H1 (cell line): ENCODE measurements at regions not wholly inside any gene's neighbourhood (a gene's known extent, or its start where the extent isn't known, plus 50 kb on each side); places are given as distances from the start of the nearest gene placed in this dataset.

Experiments used
- CTCF ChIA-PET: fragments of 300-600 bp; sonication (Branson Sonifier 250); formaldehyde crosslinking; loops from one replicate; lab custom pipeline; 2021; ENCODE audit not compliant: partially characterized antibody; lab: Charles Lee
- POLR2A ChIA-PET: fragments of 300-600 bp; sonication (Branson Sonifier 250); formaldehyde crosslinking; loops from one replicate; lab custom pipeline; 2021; ENCODE audit warnings: inconsistent platforms; ENCODE audit not compliant: partially characterized antibody; lab: Charles Lee
- DNase-seq, 2 experiments: peaks; one replicate each; pipeline versions ENCODE4 v3.0.0 to v3.0.0-alpha.2; 2010 to 2022; ENCODE audit warnings: low spot score in 2 of 2, low read depth in 1 of 2, mixed read lengths in 1 of 2
- FAIRE-seq: peaks from 2 replicates; lab custom pipeline; 2011; peaks lifted over from hg19 to GRCh38; lab: Jason Lieb, UNC
- H2AFZ ChIP-seq: 2 replicates; pipeline ENCODE4 v1.8.1; 2012; ENCODE audit warnings: low read length, inconsistent platforms
- H2AK5ac ChIP-seq: 2 replicates; pipeline ENCODE4 v1.6.1; 2013; ENCODE audit warnings: low read depth, low read length
- H2BK120ac ChIP-seq: replicated peaks from 2 replicates; pipeline ENCODE3; 2013; ENCODE audit warnings: low read depth, low read length, inconsistent platforms
- H2BK12ac ChIP-seq: 2 replicates; pipeline ENCODE4 v1.6.1; 2013; ENCODE audit warnings: low read depth, low read length
- H2BK15ac ChIP-seq: 2 replicates; pipeline ENCODE4 v1.6.1; 2013; ENCODE audit warnings: low read length
- H2BK20ac ChIP-seq: 2 replicates; pipeline ENCODE4 v1.6.1; 2013; ENCODE audit warnings: low read length
- H2BK5ac ChIP-seq: 2 replicates; pipeline ENCODE4 v1.6.1; 2013; ENCODE audit warnings: low read depth, low read length
- H3K14ac ChIP-seq: 2 replicates; pipeline ENCODE4 v1.6.1; 2013; ENCODE audit warnings: inconsistent platforms; ENCODE audit not compliant: insufficient read length
- H3K18ac ChIP-seq: 2 replicates; pipeline ENCODE4 v1.6.1; 2013; ENCODE audit warnings: low read length; ENCODE audit errors: extremely low read depth
- H3K23ac ChIP-seq: 2 replicates; pipeline ENCODE4 v1.6.1; 2013; ENCODE audit warnings: inconsistent platforms; ENCODE audit not compliant: insufficient read length
- H3K23me2 ChIP-seq: 2 replicates; pipeline ENCODE4 v1.6.1; 2013; ENCODE audit warnings: low read depth, low read length
- H3K27ac ChIP-seq: 2 replicates; pipeline ENCODE4 v1.6.1; 2011; ENCODE audit warnings: low read depth, low read length, inconsistent platforms
- H3K27me3 ChIP-seq, 4 experiments: replicated peaks in 1 of 4; 1 replicate in 1 of 4; 2 replicates in 3 of 4; pipeline versions ENCODE4 v1.6.1 to v1.8.1; 2011 to 2013; ENCODE audit warnings: low read length in 3 of 4, mild to moderate bottlenecking in 3 of 4, inconsistent platforms in 2 of 4, mixed read lengths in 2 of 4, moderate library complexity in 1 of 4; ENCODE audit not compliant: control insufficient read depth in 3 of 4, insufficient read depth in 3 of 4; ENCODE audit errors: extremely low read depth in 1 of 4
- H3K36me3 ChIP-seq, 4 experiments: 2 replicates each; pipeline versions ENCODE4 v1.6.1 to v1.8.1; 2011 to 2013; ENCODE audit warnings: mild to moderate bottlenecking in 4 of 4, low read length in 3 of 4, moderate library complexity in 2 of 4, control low read depth in 1 of 4, inconsistent platforms in 1 of 4; ENCODE audit not compliant: insufficient read depth in 4 of 4, control insufficient read depth in 2 of 4
- H3K4ac ChIP-seq: replicated peaks from 2 replicates; pipeline ENCODE3; 2013; ENCODE audit warnings: low read length, low read depth, mixed read lengths, inconsistent platforms; ENCODE audit not compliant: insufficient read length
- H3K4me1 ChIP-seq, 4 experiments: replicated peaks in 1 of 4; 1 replicate in 1 of 4; 2 replicates in 3 of 4; pipeline versions ENCODE4 v1.6.1 to v1.8.1; 2011 to 2013; ENCODE audit warnings: low read length in 3 of 4, inconsistent platforms in 2 of 4, mixed read lengths in 1 of 4; ENCODE audit not compliant: insufficient read depth in 4 of 4, control insufficient read depth in 3 of 4
- H3K4me2 ChIP-seq, 2 experiments: 2 replicates each; pipeline versions ENCODE4 v1.6.1 to v1.8.1; 2011 to 2013; ENCODE audit warnings: low read depth in 2 of 2, low read length in 2 of 2, control low read depth in 1 of 2, inconsistent platforms in 1 of 2, mild to moderate bottlenecking in 1 of 2; ENCODE audit not compliant: insufficient read depth in 1 of 2
- H3K4me3 ChIP-seq, 4 experiments: fragments of 200-600, 300-600 bp in 1 of 4; sonication (generic), shearing (Covaris generic), sonication (Bioruptor Twin) in 1 of 4; 2 replicates each; pipeline versions ENCODE4 v1.5.1 to v1.8.1; 2011 to 2016; ENCODE audit warnings: low read length in 4 of 4, low read depth in 3 of 4, control low read depth in 2 of 4, inconsistent platforms in 2 of 4, mild to moderate bottlenecking in 2 of 4, mixed read lengths in 1 of 4, moderate library complexity in 1 of 4; ENCODE audit not compliant: insufficient read depth in 2 of 4; ENCODE audit errors: extremely low read depth in 1 of 4
- H3K56ac ChIP-seq: replicated peaks from 2 replicates; pipeline ENCODE3; 2013; ENCODE audit warnings: low read depth, mild to moderate bottlenecking, mixed read lengths, low read length, inconsistent platforms; ENCODE audit not compliant: insufficient read length
- H3K79me1 ChIP-seq: 2 replicates; pipeline ENCODE4 v1.6.1; 2013; ENCODE audit warnings: low read depth, low read length, control low read depth
- H3K79me2 ChIP-seq, 2 experiments: 2 replicates each; pipeline versions ENCODE4 v1.6.1 to v1.8.1; 2012 to 2013; ENCODE audit warnings: low read length in 2 of 2, mild to moderate bottlenecking in 2 of 2, inconsistent platforms in 1 of 2; ENCODE audit not compliant: insufficient read depth in 2 of 2, control insufficient read depth in 1 of 2
- H3K9ac ChIP-seq, 4 experiments: replicated peaks in 1 of 4; 1 replicate in 1 of 4; 2 replicates in 3 of 4; pipeline versions ENCODE4 v1.6.1 to v1.8.1; 2011 to 2013; ENCODE audit warnings: low read depth in 3 of 4, low read length in 3 of 4, control low read depth in 2 of 4, mild to moderate bottlenecking in 2 of 4, moderate library complexity in 2 of 4, inconsistent platforms in 1 of 4; ENCODE audit errors: extremely low read depth in 1 of 4
- H3K9me3 ChIP-seq, 2 experiments: 2 replicates each; pipeline versions ENCODE4 v1.6.1 to v1.8.1; 2012 to 2013; ENCODE audit warnings: mild to moderate bottlenecking in 2 of 2, moderate library complexity in 2 of 2, control low read depth in 1 of 2, inconsistent platforms in 1 of 2, low read depth in 1 of 2, low read length in 1 of 2, mixed read lengths in 1 of 2; ENCODE audit not compliant: insufficient read depth in 2 of 2
- H4K20me1 ChIP-seq, 2 experiments: replicated peaks in 1 of 2; 2 replicates each; pipeline versions ENCODE3 to v1.8.1; 2011 to 2013; ENCODE audit warnings: inconsistent platforms in 2 of 2, low read length in 2 of 2, mild to moderate bottlenecking in 1 of 2; ENCODE audit not compliant: insufficient read depth in 2 of 2, control insufficient read depth in 1 of 2
- H4K5ac ChIP-seq: 2 replicates; pipeline ENCODE4 v1.6.1; 2013; ENCODE audit warnings: low read length, low read depth, mixed read lengths, inconsistent platforms; ENCODE audit not compliant: insufficient read length
- H4K8ac ChIP-seq: 2 replicates; pipeline ENCODE4 v1.8.0; 2013; ENCODE audit warnings: mild to moderate bottlenecking, moderate library complexity, low read length, inconsistent platforms; ENCODE audit not compliant: insufficient read depth; ENCODE audit errors: extremely low read depth
- H4K91ac ChIP-seq: replicated peaks from 2 replicates; pipeline ENCODE3; 2013; ENCODE audit warnings: low read length, mixed read lengths, inconsistent platforms; ENCODE audit not compliant: insufficient read length
- JUND ChIP-seq: IDR thresholded peaks from 2 replicates; pipeline ENCODE4 v1.6.1; 2011; ENCODE audit warnings: mild to moderate bottlenecking, improper control_type of control experiment, low read length
- RFX5 ChIP-seq: IDR thresholded peaks from 2 replicates; pipeline ENCODE4 v1.6.1; 2011; ENCODE audit warnings: low read depth, low read length, improper control_type of control experiment, borderline replicate concordance
- WGBS, 2 experiments: shearing (Covaris generic) in 1 of 2; methylation state at CpG; one replicate each; pipeline versions ENCODE4 v1.1.6 to v1.1.7; 2013 to 2015; ENCODE audit warnings: low lambda C conversion rate in 2 of 2, mixed read lengths in 2 of 2, inconsistent platforms in 1 of 2, low coverage in 1 of 2, missing lambda C conversion rate in 1 of 2; ENCODE audit not compliant: insufficient replicate concordance in 2 of 2, insufficient coverage in 1 of 2, insufficient read length in 1 of 2; ENCODE audit errors: extremely low coverage in 1 of 2, missing lambda C conversion rate in 1 of 2; 5-methylcytosine and 5-hydroxymethylcytosine counted together

GRCh38 chr1:200483491-200484143 is 73.8 kb upstream of the ZNF281 start:
- Histone ChIP-seq H4K20me1 (no peaks in the 10 kb centered on the region), H4K8ac (no peak overlapping the region; the same call in 1 of the 2 replicates), H3K79me2 (no peaks in the 10 kb centered on the region), H3K9ac (no peak overlapping the region), H3K27me3 (no peaks in the 10 kb centered on the region), H2BK15ac (no peak overlapping the region), H3K79me1 (no peaks in the 10 kb centered on the region), H2BK120ac (no peak overlapping the region), H3K4me1 (peaks cover 0 to 5% (median under 1%) of the 10 kb centered on the region in 4 experiments; a peak in 3 of 7 replicates), H2BK12ac (no peak overlapping the region), H2BK5ac (no peak overlapping the region), H3K23me2 (no peaks in the 10 kb centered on the region), H2AFZ (no peak overlapping the region), H3K9me3 (no peaks in the 10 kb centered on the region), H4K5ac (no peak overlapping the region), H4K91ac (no peak overlapping the region), H3K36me3 (no peaks in the 10 kb centered on the region), H3K18ac (no peak overlapping the region), H3K56ac (no peak overlapping the region), H2BK20ac (no peak overlapping the region), H3K14ac (no peak overlapping the region), H3K4me2 (no peak overlapping the region; a peak in 1 of 4 replicates), H3K23ac (no peak overlapping the region), H3K4me3 (no peak overlapping the region), H2AK5ac (no peak overlapping the region), H3K4ac (no peak overlapping the region), H3K27ac (no peak overlapping the region)
- WGBS, 2 experiments: 52% methylated on average over 5 of the region's 5 CpGs; no CpG with 5 or more reads in 1 of the 2 experiments
- DNase-seq: no peak
- TF ChIP-seq JUND (0 out of 2 replicates have a peak, but pooled peaks have one; percentile 67), RFX5 (no peak)
- ChIA-PET POLR2A (interaction anchor here (0.8 to 0.9 kb wide), 2 partner anchors 9 to 103 kb away, joined by 3 to 6 read pairs; no protein-coding TSS in a partner anchor), CTCF (interaction anchor here (0.6 to 4.7 kb wide), 12 partner anchors 14 to 364 kb away, joined by 3 to 15 read pairs (median 3); no protein-coding TSS in a partner anchor)
- FAIRE-seq: no peak
